ENCODE measurements at regions not wholly inside any gene's neighbourhood (a gene's known extent, or its start where the extent isn't known, plus 50 kb on each side); places are given as distances from the start of the nearest gene placed in this dataset.

- H3K36me3 ChIP-seq (ENCODE audit: control insufficient read depth, insufficient read depth, low read length), result no peaks in the 10 kb centered on the region
- ATAC-seq (no peak), DNase-seq (peak in 1 of 2 donors; percentile 31)
- Mint-ChIP-seq H3K9me3 (no peaks in the 10 kb centered on the region), H3K36me3 (no peaks in the 10 kb centered on the region), H3K4me3 (no peak overlapping the region), H3K4me1 (peaks cover 0 to 5% of the 10 kb centered on the region in 2 donors), H3K27me3 (ENCODE audit: low read depth in 2 of 2) (no peaks in the 10 kb centered on the region), H3K27ac (no peak overlapping the region)
- H3K9me3 ChIP-seq (ENCODE audit: control insufficient read depth, insufficient read depth, low read length), result no peaks in the 10 kb centered on the region
- H3K4me3 ChIP-seq (ENCODE audit: low read length), result no peak overlapping the region
- no peak for TF ChIP-seq CTCF (IDR thresholded peaks at IDR 0.05)
- no peaks in the 10 kb centered on the region for H3K27me3 ChIP-seq (ENCODE audit: control insufficient read depth, insufficient read depth, low read length)
- WGBS (ENCODE audit: insufficient coverage), result 34% methylated on average over 5 of the region's 7 CpGs
- intact Hi-C loops (cut with micrococcal nuclease), result no loop called here
- H3K27ac ChIP-seq (ENCODE audit: low read length), result no peak overlapping the region
- H3K4me1 ChIP-seq (ENCODE audit: control insufficient read depth, insufficient read depth, low read length), result peaks cover 4% of the 10 kb centered on the region
Measured at GRCh38 chr2:64711252-64711800, 57.6 kb upstream of the SERTAD2 start.

GRCh38 chr2:64713686-64714085, 60.0 kb upstream of the SERTAD2 start:
- Histone ChIP-seq H3K4me1 (ENCODE audit: control insufficient read depth, insufficient read depth, low read length) (peaks cover 4% of the 10 kb centered on the region), H3K4me3 (ENCODE audit: low read length) (no peak overlapping the region), H3K9me3 (ENCODE audit: control insufficient read depth, insufficient read depth, low read length) (no peaks in the 10 kb centered on the region), H3K27ac (ENCODE audit: low read length) (no peak overlapping the region), H3K36me3 (ENCODE audit: control insufficient read depth, insufficient read depth, low read length) (no peaks in the 10 kb centered on the region), H3K27me3 (ENCODE audit: control insufficient read depth, insufficient read depth, low read length) (no peaks in the 10 kb centered on the region)
- ATAC-seq, result no peak
- Mint-ChIP-seq H3K27me3 (ENCODE audit: low read depth in 2 of 2) (peaks cover 0 to 5% of the 10 kb centered on the region in 2 donors), H3K9me3 (no peaks in the 10 kb centered on the region), H3K27ac (no peak overlapping the region), H3K4me3 (no peak overlapping the region), H3K36me3 (no peaks in the 10 kb centered on the region), H3K4me1 (peaks cover 0 to 5% of the 10 kb centered on the region in 2 donors)
- intact Hi-C loops (cut with micrococcal nuclease), result no loop called here
- DNase-seq, result no peak
- WGBS (ENCODE audit: insufficient coverage), result 94% methylated on average over 2 of the region's 2 CpGs
- no peak for TF ChIP-seq CTCF (IDR thresholded peaks at IDR 0.05)

- Histone ChIP-seq H3K27ac (ENCODE audit: low read length) (no peak overlapping the region), H3K27me3 (ENCODE audit: control insufficient read depth, insufficient read depth, low read length) (no peaks in the 10 kb centered on the region), H3K9me3 (ENCODE audit: control insufficient read depth, insufficient read depth, low read length) (no peaks in the 10 kb centered on the region), H3K4me3 (ENCODE audit: low read length) (no peak overlapping the region), H3K36me3 (ENCODE audit: control insufficient read depth, insufficient read depth, low read length) (no peaks in the 10 kb centered on the region), H3K4me1 (ENCODE audit: control insufficient read depth, insufficient read depth, low read length) (no peaks in the 10 kb centered on the region)
- no peak for DNase-seq
- no peak for TF ChIP-seq CTCF (IDR thresholded peaks at IDR 0.05)
- Mint-ChIP-seq H3K27me3 (ENCODE audit: low read depth in 2 of 2) (peaks cover 0 to 5% of the 10 kb centered on the region in 2 donors), H3K9me3 (no peaks in the 10 kb centered on the region), H3K4me1 (no peaks in the 10 kb centered on the region), H3K4me3 (no peak overlapping the region), H3K36me3 (no peaks in the 10 kb centered on the region), H3K27ac (no peak overlapping the region)
- intact Hi-C loops (cut with micrococcal nuclease), result no loop called here
- no peak for ATAC-seq
- WGBS (ENCODE audit: insufficient coverage), result 91% methylated on average over 6 of the region's 7 CpGs
Measured at GRCh38 chr2:64716569-64716968, 62.9 kb upstream of the SERTAD2 start.

- no peaks in the 10 kb centered on the region for H3K36me3 Mint-ChIP-seq
- Histone ChIP-seq H3K27me3 (ENCODE audit: control insufficient read depth, insufficient read depth, low read length) (no peaks in the 10 kb centered on the region), H3K4me1 (ENCODE audit: control insufficient read depth, insufficient read depth, low read length) (no peaks in the 10 kb centered on the region), H3K36me3 (ENCODE audit: control insufficient read depth, insufficient read depth, low read length) (no peaks in the 10 kb centered on the region), H3K9me3 (ENCODE audit: control insufficient read depth, insufficient read depth, low read length) (no peaks in the 10 kb centered on the region), H3K27ac (ENCODE audit: low read length) (no peak overlapping the region), H3K4me3 (ENCODE audit: low read length) (no peak overlapping the region)
- no peak for TF ChIP-seq CTCF (IDR thresholded peaks at IDR 0.05)
- no peaks in the 10 kb centered on the region for H3K4me1 Mint-ChIP-seq
- H3K9me3 Mint-ChIP-seq, result no peaks in the 10 kb centered on the region
- H3K27me3 Mint-ChIP-seq (ENCODE audit: low read depth in 2 of 2), result peaks cover 0 to 5% of the 10 kb centered on the region in 2 donors
- H3K27ac Mint-ChIP-seq, result no peak overlapping the region
- DNase-seq (no peak), ATAC-seq (no peak)
- intact Hi-C loops (cut with micrococcal nuclease), result no loop called here
- H3K4me3 Mint-ChIP-seq, result no peak overlapping the region
- 72% methylated on average over 3 of the region's 4 CpGs for WGBS (ENCODE audit: insufficient coverage)
Measured at GRCh38 chr2:64718250-64718885, 64.7 kb upstream of the SERTAD2 start.

All from natural killer cell (primary cell).